D341Med (cell line): ENCODE measurements at regions not wholly inside any gene's neighbourhood (a gene's known extent, or its start where the extent isn't known, plus 50 kb on each side); places are given as distances from the start of the nearest gene placed in this dataset.
"Not testable (repeated sequence)": the region's sequence is repeated elsewhere in the genome, so short reads cannot be mapped to it uniquely, and the experiment has no call there.

Source experiments
- DNase-seq: peaks from one replicate; pipeline ENCODE4 v3.0.0; 2012; ENCODE audit warnings: low spot score

- DNase-seq, result no peak
Observed at GRCh38 chr15:24733659-24734058, 58.1 kb downstream of the NPAP1 start.

DNA sequence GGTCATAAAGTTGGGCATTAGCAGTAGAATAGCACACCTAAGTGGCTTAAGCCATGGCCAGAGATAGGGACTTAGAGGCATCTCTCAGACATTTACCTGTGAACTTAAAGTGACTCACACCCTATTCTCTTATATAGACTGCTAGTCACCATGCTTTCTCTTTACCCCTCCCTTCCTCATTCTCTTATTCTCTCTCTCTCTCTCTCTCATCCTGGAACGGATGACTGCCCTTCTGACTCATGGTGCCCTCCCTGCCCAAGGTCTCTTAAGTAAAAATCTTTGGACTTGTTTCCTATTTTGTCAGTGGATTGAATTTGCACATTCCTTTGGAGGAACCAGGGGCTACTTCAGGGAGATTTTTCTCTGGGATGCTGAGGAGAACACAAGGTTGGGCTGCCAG, 58.8 kb downstream of the NPAP1 start:
- DNase-seq, result no peak

GRCh38 chr15:24745290-24745689, 69.7 kb downstream of the NPAP1 start:
- DNase-seq, result no peak

GRCh38 chr15:24746094-24746493, 70.5 kb downstream of the NPAP1 start:
- DNase-seq, result no peak

DNA sequence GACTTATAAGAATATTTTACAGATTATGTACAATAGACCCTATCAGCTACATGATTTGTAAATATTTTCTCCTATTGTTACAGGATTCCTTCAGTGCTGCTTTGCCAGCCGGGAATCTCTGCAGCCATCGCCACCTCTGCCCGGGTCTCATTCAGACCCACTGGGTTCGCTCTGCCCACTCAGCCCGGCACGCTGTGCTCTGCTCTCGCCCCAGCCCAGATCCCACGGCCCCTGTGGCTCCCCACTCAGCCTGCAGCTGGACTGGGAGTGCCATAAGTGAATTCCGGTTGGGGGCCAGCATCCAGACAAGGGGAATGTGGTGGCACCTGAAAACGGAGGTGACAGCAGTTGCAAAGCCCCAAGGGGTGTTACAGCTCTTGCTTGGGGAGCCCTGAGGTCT, 71.8 kb downstream of the NPAP1 start:
- DNase-seq, result no peak

DNA sequence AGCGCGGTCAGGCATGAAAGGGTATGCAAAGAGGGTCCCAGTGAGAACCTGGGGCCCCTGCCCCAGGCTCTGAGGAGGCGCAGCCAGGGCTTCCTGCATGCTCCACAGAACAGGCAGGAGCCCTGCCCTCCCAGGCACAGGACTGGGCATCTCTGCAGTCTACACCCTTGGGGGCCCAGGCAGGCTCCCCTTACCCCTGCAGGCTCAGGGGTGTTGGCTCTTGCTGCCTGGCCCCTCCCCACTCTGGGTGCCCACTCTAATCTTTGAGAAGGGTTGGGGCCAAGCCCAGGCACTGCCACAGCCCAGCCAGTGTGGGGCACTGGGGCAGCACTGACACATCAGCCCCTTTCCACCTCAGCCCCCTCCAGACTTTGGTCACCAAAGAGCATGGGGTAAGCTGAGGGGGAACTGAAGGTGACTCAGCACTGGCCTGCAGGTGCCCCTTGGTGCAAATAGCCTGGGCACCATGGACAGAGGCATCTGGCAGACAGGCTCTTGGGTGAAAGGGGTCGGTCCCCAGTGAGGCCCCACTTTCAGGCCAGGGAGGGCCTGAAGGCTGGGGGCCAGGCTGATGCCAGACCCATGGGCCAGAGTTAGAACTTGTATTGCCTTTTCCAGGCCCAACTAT, 73.4 kb downstream of the NPAP1 start:
- no peak for DNase-seq

DNA sequence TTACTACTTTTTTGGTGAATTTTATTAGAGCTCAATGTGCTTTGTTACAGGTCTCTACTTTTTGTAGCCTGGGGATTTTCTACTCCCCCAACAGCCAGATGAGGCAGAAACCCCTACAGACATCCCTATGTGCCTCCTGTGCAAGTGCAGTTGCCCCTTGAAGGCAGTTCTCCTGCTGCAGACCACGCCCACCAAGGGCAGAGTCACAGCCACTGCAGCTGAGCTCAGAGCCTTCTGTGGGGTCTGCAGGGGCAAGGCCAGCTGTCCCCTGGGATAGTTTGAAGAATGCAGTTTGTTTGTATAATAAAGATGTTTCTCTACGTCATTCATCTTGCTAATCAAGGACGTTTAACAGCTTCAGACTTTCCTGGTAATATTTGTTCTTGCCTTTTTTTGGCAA, 76.8 kb downstream of the NPAP1 start:
- DNase-seq, result no peak

DNA sequence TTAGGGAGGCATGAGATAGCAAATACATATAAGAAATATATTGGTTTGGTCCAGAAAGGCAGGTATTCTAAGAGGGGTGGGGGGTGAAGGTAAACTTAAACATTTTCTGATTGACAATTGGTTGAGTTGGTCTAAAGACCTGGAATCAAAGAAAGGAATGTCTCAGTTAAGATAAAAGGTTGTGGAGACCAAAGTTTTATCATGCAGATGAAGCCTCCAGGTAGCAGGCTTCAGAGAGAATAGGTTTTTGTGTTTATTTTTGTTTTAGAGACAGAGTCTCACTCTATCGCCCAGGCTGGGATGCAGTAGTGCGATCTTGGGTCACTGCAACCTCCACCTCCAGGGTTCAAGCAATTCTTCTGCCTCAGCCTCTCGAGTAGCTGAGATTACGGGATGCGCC, 80.5 kb downstream of the NPAP1 start:
- no peak for DNase-seq

GRCh38 chr15:24760066-24760465, 84.5 kb downstream of the NPAP1 start:
- no peak for DNase-seq

DNA sequence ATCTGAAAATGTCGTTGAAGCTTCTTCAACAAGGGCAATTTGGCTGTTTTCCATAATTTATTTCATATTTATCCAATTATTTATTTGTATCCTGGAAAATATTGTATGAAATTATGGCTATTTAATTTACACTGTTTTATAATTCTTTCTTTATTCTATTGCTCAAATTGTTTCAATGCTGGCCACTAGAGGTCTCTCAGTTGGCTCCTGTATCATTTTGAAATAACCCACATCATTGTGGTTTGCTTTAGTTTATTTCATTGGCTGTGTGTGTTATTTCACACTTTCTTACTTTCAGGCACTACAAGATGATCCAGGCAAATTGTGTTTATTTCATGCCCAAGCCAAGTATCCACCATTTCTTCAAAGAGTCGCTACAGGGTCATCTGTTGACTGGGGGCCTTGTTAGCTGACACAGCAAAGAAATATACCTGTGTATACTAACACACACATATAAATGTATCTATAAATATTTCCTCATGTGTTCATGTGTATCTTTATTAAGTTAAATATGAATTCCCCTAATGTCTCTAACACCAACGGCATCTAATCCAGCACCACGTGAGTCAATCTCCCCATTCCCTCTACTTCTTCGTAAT, 86.2 kb downstream of the NPAP1 start:
- DNase-seq, result no peak

GRCh38 chr15:24763891-24764290, 88.3 kb downstream of the NPAP1 start:
- no peak for DNase-seq

DNA sequence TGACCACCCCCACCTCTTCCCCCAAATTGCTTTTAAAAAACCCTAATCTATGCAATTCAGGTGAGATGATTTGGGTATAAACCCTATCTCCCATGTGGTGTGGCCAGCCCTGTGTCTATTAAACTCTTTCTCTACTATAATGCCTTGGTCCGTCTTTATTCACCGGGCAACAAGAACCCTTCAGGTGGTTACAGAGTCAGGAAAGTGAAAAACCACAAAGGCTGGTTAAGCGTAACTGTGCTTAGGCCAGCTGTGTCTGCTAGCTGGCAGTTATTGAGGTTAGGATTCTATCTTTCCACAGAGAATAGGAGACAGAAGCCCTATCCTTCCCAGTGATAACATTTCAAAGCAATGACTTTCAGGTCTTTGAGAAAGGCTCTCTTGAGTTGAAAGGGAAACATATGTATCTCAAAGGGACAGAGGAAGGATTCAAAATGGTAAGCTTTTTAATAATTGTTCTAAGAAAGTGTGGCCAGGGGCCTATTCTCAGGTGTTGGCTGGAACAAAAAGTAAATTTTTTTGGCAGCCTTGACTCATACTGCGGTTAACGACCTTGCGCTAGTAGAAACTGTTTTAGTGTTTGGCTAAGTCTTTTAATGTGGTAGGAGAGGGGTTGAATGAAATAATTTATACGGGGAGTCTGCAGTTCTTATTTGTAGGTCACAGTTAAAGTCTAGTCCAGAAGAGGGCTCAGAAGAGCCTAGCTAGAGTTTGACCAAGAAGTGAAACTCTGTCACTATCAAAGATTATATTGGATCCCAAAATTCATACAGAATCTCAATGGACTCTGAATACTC, 89.0 kb downstream of the NPAP1 start:
- no peak for DNase-seq

GRCh38 chr15:24766511-24767133, 91.0 kb downstream of the NPAP1 start:
- DNase-seq, result no peak

- no peak for DNase-seq
Observed at GRCh38 chr15:24772266-24772665, 96.7 kb downstream of the NPAP1 start.

- DNase-seq, result peak; percentile 91
Observed at GRCh38 chr15:24772686-24773373, 97.3 kb downstream of the NPAP1 start.

- no peak for DNase-seq
Observed at GRCh38 chr15:24777307-24777706, 101.7 kb downstream of the NPAP1 start.

GRCh38 chr15:24784506-24784905, 108.9 kb downstream of the NPAP1 start:
- no peak for DNase-seq

DNA sequence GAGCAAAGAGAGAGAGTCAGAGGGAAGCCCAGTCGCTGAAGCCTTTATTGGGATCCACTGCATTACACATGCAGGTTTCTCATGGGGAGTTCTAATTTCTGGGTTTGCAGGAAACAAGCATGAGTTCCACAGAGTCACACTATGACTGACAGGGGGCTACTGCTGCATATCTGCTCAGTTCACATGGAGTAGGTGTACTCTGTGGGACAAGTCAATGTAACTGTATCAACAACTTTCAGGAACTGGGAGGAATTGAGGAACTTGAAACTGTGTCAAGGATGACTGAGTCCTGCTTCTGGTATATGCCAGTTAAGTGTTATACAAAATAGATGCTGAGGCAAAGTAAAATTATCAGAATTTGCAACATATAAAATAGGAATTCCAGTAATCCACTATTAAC, 110.8 kb downstream of the NPAP1 start:
- no peak for DNase-seq

DNA sequence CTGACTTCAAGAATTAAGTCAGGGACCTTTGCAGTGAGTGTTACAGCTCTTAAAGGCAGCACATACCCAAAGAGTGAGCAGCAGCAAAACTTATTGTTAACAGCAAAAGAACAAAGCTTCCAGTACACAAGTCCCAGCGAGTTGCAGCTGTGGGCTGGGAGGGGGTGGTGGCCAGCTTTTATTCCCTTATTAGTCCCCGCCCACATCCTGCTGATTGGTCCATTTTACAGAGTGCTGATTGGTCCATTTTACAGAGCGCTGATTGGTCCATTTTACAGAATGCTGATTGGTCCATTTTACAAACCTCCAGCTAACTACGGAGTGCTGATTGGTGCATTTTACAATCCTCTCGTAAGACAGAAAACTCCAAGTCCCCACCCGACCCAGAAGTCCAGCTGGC, 127.0 kb downstream of the NPAP1 start:
- DNase-seq, result not testable (repeated sequence)

- DNase-seq, result no peak
Observed at GRCh38 chr15:24819680-24820079, 135.1 kb upstream of the SNRPN start.

DNA sequence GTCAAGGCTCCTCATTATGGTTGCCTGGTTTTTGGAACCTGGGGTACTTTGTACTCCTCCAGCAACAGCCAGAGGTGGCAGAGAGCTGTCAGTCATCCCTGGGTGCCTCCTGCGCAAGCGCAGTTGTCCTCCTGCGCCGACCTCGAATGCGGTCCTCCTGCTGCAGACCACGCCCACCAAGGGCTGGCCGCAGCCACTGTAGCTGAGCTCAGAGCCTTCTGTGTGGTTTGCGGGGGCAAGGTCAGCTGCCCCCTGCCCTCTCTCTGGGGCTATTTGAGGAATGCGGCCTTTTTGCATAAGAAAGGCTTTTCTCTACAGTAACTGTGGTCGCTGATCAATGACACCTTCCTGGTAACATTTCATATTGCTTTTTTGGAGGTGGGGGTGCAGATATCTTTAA, 131.3 kb upstream of the SNRPN start:
- DNase-seq, result no peak

- DNase-seq, result no peak
Observed at GRCh38 chr15:24832282-24832681, 122.5 kb upstream of the SNRPN start.
